CD4-positive, CD25-positive, alpha-beta regulatory T cell (primary cell): ENCODE measurements at regions not wholly inside any gene's neighbourhood (a gene's known extent, or its start where the extent isn't known, plus 50 kb on each side); places are given as distances from the start of the nearest gene placed in this dataset.

ENCODE experiments used
- ATAC-seq, 2 donors: fragments of 150-1000 bp; cut with Tn5 transposase; one replicate each; pipeline ENCODE4 v1.10.0; 2021; ENCODE audit warnings: low read depth in 2 of 2, moderate number of reproducible peaks in 2 of 2, moderate library complexity in 1 of 2
- DNase-seq, 3 donors: peaks; one replicate each; pipeline versions ENCODE4 v3.0.0 to v3.0.0-alpha.2; 2012 to 2022; ENCODE audit warnings: mixed read lengths in 1 of 3
- H3K27ac ChIP-seq: one replicate; pipeline ENCODE4 v1.7.0; 2013; ENCODE audit warnings: mild to moderate bottlenecking, low read length; ENCODE audit not compliant: insufficient read depth, poor library complexity, severe bottlenecking
- H3K27me3 ChIP-seq: one replicate; pipeline ENCODE4 v1.7.0; 2013; ENCODE audit warnings: low read length; ENCODE audit not compliant: control insufficient read depth, insufficient read depth
- H3K36me3 ChIP-seq: one replicate; pipeline ENCODE4 v1.7.0; 2013; ENCODE audit warnings: mild to moderate bottlenecking, low read length, moderate library complexity; ENCODE audit not compliant: control insufficient read depth, insufficient read depth
- H3K4me1 ChIP-seq: 2 replicates; pipeline ENCODE4 v1.7.0; 2013; ENCODE audit warnings: mild to moderate bottlenecking, low read length; ENCODE audit not compliant: insufficient read depth, control insufficient read depth, poor library complexity, severe bottlenecking
- H3K4me3 ChIP-seq: one replicate; pipeline ENCODE4 v1.7.0; 2013; ENCODE audit warnings: low read depth, mild to moderate bottlenecking, low read length, moderate library complexity
- H3K9me3 ChIP-seq, 2 experiments: 1 replicate in 1 of 2; 2 replicates in 1 of 2; pipeline ENCODE4 v1.7.0; 2013; ENCODE audit warnings: low read length in 2 of 2, mild to moderate bottlenecking in 1 of 2, moderate library complexity in 1 of 2; ENCODE audit not compliant: control insufficient read depth in 2 of 2
- H3K27ac Mint-ChIP-seq, 3 donors: one replicate each; pipeline ENCODE4 v1.8.0; 2020 to 2022; ENCODE audit warnings: mild to moderate bottlenecking in 3 of 3, mixed read lengths in 3 of 3, moderate library complexity in 2 of 3
- H3K27me3 Mint-ChIP-seq: one replicate; pipeline ENCODE4 v1.8.0; 2022; ENCODE audit warnings: mild to moderate bottlenecking, mixed read lengths
- H3K36me3 Mint-ChIP-seq: one replicate; pipeline ENCODE4 v1.8.0; 2020; ENCODE audit warnings: mixed read lengths
- H3K4me1 Mint-ChIP-seq, 4 donors: one replicate each; pipeline ENCODE4 v1.8.0; 2020 to 2022; ENCODE audit warnings: mixed read lengths in 4 of 4, mild to moderate bottlenecking in 1 of 4
- H3K4me3 Mint-ChIP-seq, 4 donors: one replicate each; pipeline ENCODE4 v1.8.0; 2020 to 2022; ENCODE audit warnings: mild to moderate bottlenecking in 4 of 4, mixed read lengths in 4 of 4, moderate library complexity in 3 of 4
- H3K9me3 Mint-ChIP-seq, 7 donors: one replicate each; pipeline ENCODE4 v1.8.0; 2020 to 2022; ENCODE audit warnings: mixed read lengths in 7 of 7, mild to moderate bottlenecking in 3 of 7, moderate library complexity in 2 of 7

GRCh38 chr3:197424266-197424665 lies 125.9 kb upstream of the DLG1 start:
- no peak for DNase-seq
- no peaks in the 10 kb centered on the region for H3K36me3 ChIP-seq
- H3K9me3 ChIP-seq = no peaks in the 10 kb centered on the region
- H3K27me3 Mint-ChIP-seq = peaks cover 20% of the 10 kb centered on the region
- H3K4me1 Mint-ChIP-seq = peaks cover 9 to 18% (median 10%) of the 10 kb centered on the region in 4 donors
- peaks cover 9% of the 10 kb centered on the region for H3K4me1 ChIP-seq
- no peaks in the 10 kb centered on the region for H3K9me3 Mint-ChIP-seq
- ATAC-seq = no peak
- no peak overlapping the region for H3K4me3 ChIP-seq
- H3K27ac ChIP-seq = no peak overlapping the region
- no peak overlapping the region for H3K4me3 Mint-ChIP-seq
- H3K27ac Mint-ChIP-seq = no peak overlapping the region
- H3K36me3 Mint-ChIP-seq = no peaks in the 10 kb centered on the region
- H3K27me3 ChIP-seq = no peaks in the 10 kb centered on the region

- H3K27ac Mint-ChIP-seq = no peak overlapping the region
- H3K9me3 Mint-ChIP-seq = no peaks in the 10 kb centered on the region
- Histone ChIP-seq H3K36me3 (no peaks in the 10 kb centered on the region), H3K4me3 (no peak overlapping the region), H3K27ac (no peak overlapping the region), H3K9me3 (no peaks in the 10 kb centered on the region), H3K27me3 (no peaks in the 10 kb centered on the region), H3K4me1 (peaks cover 5% of the 10 kb centered on the region)
- H3K27me3 Mint-ChIP-seq = peaks cover 12% of the 10 kb centered on the region
- peaks cover 2 to 10% (median 6%) of the 10 kb centered on the region in 4 donors for H3K4me1 Mint-ChIP-seq
- DNase-seq (no peak), ATAC-seq (no peak)
- no peak overlapping the region for H3K4me3 Mint-ChIP-seq
- no peaks in the 10 kb centered on the region for H3K36me3 Mint-ChIP-seq
Measured at GRCh38 chr3:197423376-197423775, 125.0 kb upstream of the DLG1 start.

GRCh38 chr3:197422506-197422905 lies 124.1 kb upstream of the DLG1 start:
- no peak overlapping the region for H3K27ac Mint-ChIP-seq
- Histone ChIP-seq H3K4me1 (no peaks in the 10 kb centered on the region), H3K36me3 (no peaks in the 10 kb centered on the region), H3K27me3 (no peaks in the 10 kb centered on the region), H3K4me3 (no peak overlapping the region), H3K9me3 (no peaks in the 10 kb centered on the region), H3K27ac (no peak overlapping the region)
- DNase-seq = no peak
- no peaks in the 10 kb centered on the region for H3K36me3 Mint-ChIP-seq
- no peak for ATAC-seq
- H3K4me1 Mint-ChIP-seq = peaks cover 0 to 3% (median 0%) of the 10 kb centered on the region in 4 donors
- peaks cover 6% of the 10 kb centered on the region for H3K27me3 Mint-ChIP-seq
- H3K9me3 Mint-ChIP-seq = no peaks in the 10 kb centered on the region
- no peak overlapping the region for H3K4me3 Mint-ChIP-seq

GRCh38 chr3:197421021-197421420 lies 122.6 kb upstream of the DLG1 start:
- Mint-ChIP-seq H3K4me1 (no peaks in the 10 kb centered on the region), H3K9me3 (no peaks in the 10 kb centered on the region), H3K36me3 (no peaks in the 10 kb centered on the region), H3K4me3 (no peak overlapping the region), H3K27ac (no peak overlapping the region), H3K27me3 (peaks cover 10% of the 10 kb centered on the region)
- no peaks in the 10 kb centered on the region for H3K9me3 ChIP-seq
- no peak for ATAC-seq
- H3K4me3 ChIP-seq = no peak overlapping the region
- no peaks in the 10 kb centered on the region for H3K4me1 ChIP-seq
- no peaks in the 10 kb centered on the region for H3K36me3 ChIP-seq
- DNase-seq = no peak
- no peak overlapping the region for H3K27ac ChIP-seq
- no peaks in the 10 kb centered on the region for H3K27me3 ChIP-seq

DNA sequence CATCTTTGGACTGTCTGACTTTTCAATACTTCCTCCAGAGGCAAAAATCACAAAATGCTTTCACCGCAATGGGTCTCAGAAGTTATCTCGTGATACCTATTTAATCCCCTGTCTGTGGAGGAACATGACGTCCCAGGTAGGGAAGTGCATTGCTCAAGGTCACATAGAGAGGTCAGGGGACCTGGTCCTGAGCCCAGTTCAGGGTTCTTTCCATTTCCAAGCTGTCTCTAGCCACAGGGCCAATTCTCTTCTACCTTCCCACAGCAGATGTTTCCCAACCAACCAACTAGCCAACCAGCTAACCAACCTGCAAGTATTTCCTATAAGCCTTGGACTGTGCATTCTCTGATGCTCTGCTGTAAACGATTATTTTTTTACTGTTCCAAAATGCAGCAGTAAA lies 122.2 kb upstream of the DLG1 start:
- H3K9me3 Mint-ChIP-seq = no peaks in the 10 kb centered on the region
- peaks cover 10% of the 10 kb centered on the region for H3K27me3 Mint-ChIP-seq
- no peaks in the 10 kb centered on the region for H3K4me1 ChIP-seq
- ATAC-seq (no peak), DNase-seq (no peak)
- H3K27ac ChIP-seq = no peak overlapping the region
- no peaks in the 10 kb centered on the region for H3K9me3 ChIP-seq
- no peak overlapping the region for H3K4me3 ChIP-seq
- no peak overlapping the region for H3K4me3 Mint-ChIP-seq
- no peaks in the 10 kb centered on the region for H3K27me3 ChIP-seq
- H3K4me1 Mint-ChIP-seq = no peaks in the 10 kb centered on the region
- H3K36me3 ChIP-seq = no peaks in the 10 kb centered on the region
- H3K36me3 Mint-ChIP-seq = no peaks in the 10 kb centered on the region
- H3K27ac Mint-ChIP-seq = no peak overlapping the region

GRCh38 chr3:197420115-197420514 lies 121.7 kb upstream of the DLG1 start:
- no peak for ATAC-seq
- no peak overlapping the region for H3K4me3 ChIP-seq
- no peak overlapping the region for H3K27ac Mint-ChIP-seq

DNA sequence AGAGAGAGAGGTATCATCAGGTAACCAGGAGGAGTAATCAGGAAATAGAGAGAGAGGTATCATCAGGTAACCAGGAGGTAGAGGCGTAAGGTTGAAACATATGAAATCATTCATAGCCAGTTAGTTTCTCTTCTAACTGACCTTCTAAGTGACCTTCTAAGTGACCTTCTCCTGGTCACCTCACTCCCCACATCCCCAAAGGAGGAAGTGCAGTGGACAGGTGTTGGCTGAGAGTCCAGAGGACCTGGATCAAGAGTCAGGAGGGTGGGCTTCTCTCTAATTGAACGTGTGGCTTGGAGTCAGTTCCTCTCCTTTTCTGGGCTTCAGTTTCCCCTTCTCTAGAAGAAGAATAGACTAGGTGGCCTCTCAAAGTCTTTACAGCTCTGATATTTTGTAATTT lies 121.3 kb upstream of the DLG1 start:
- no peak overlapping the region for H3K4me3 ChIP-seq
- Mint-ChIP-seq H3K36me3 (no peaks in the 10 kb centered on the region), H3K4me1 (no peaks in the 10 kb centered on the region), H3K4me3 (no peak overlapping the region), H3K27me3 (peaks cover 10% of the 10 kb centered on the region), H3K9me3 (no peaks in the 10 kb centered on the region), H3K27ac (no peak overlapping the region)
- no peak for ATAC-seq
- no peak overlapping the region for H3K27ac ChIP-seq
- H3K9me3 ChIP-seq = no peaks in the 10 kb centered on the region
- H3K36me3 ChIP-seq = no peaks in the 10 kb centered on the region
- no peaks in the 10 kb centered on the region for H3K4me1 ChIP-seq
- no peak for DNase-seq
- no peaks in the 10 kb centered on the region for H3K27me3 ChIP-seq

More at GRCh38 chr3:197420115-197420514, 121.7 kb upstream of the DLG1 start:
- DNase-seq = no peak
- H3K9me3 Mint-ChIP-seq = no peaks in the 10 kb centered on the region
- no peaks in the 10 kb centered on the region for H3K4me1 ChIP-seq
- no peaks in the 10 kb centered on the region for H3K36me3 Mint-ChIP-seq
- H3K4me3 Mint-ChIP-seq = no peak overlapping the region
- peaks cover 10% of the 10 kb centered on the region for H3K27me3 Mint-ChIP-seq
- no peaks in the 10 kb centered on the region for H3K36me3 ChIP-seq
- no peaks in the 10 kb centered on the region for H3K9me3 ChIP-seq
- H3K27me3 ChIP-seq = no peaks in the 10 kb centered on the region
- H3K4me1 Mint-ChIP-seq = no peaks in the 10 kb centered on the region
- H3K27ac ChIP-seq = no peak overlapping the region

DNA sequence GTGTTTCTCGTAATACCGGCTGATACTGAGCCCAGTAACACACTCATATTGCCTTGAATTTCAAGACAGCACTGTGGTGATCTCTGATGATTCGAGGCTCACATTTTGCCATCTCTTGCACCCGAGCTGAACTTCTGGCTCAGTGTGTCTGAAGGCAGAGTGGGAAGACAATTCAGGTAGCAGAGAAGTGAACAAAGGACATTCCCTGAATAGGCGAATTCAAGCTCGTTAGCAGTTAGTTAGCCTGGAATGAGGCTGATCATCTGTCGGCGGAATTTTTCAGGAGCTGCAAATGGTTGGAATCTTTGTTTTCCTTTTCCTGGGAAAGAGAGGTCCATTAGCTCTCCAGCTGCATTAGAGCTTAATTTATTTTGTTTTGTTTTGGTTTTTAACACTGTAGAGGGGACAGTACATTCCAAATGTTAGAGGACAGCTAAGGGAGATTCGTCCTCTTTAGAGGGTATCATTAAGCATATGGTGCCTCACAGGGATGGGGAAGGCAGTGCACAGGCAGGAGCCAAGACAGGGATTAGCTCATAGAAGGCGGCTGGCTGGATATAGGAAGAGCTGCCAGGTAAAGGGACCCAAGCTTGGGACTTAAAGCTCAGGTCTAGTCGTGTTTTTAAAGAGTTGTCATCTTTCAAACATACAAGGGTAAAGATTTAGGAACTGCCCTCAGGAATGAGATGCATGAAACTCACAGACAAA lies 119.7 kb upstream of the DLG1 start:
- no peak for ATAC-seq
- H3K36me3 Mint-ChIP-seq = no peaks in the 10 kb centered on the region
- H3K27ac ChIP-seq = no peak overlapping the region
- H3K4me1 ChIP-seq = no peaks in the 10 kb centered on the region
- peaks cover 13% of the 10 kb centered on the region for H3K27me3 Mint-ChIP-seq
- no peak overlapping the region for H3K4me3 Mint-ChIP-seq
- DNase-seq = no peak
- H3K36me3 ChIP-seq = no peaks in the 10 kb centered on the region
- H3K9me3 ChIP-seq = no peaks in the 10 kb centered on the region
- no peak overlapping the region for H3K4me3 ChIP-seq
- H3K9me3 Mint-ChIP-seq = no peaks in the 10 kb centered on the region
- H3K4me1 Mint-ChIP-seq = no peaks in the 10 kb centered on the region
- no peaks in the 10 kb centered on the region for H3K27me3 ChIP-seq
- H3K27ac Mint-ChIP-seq = no peak overlapping the region
